ENCODE measurements at regions not wholly inside any gene's neighbourhood (a gene's known extent, or its start where the extent isn't known, plus 50 kb on each side); places are given as distances from the start of the nearest gene placed in this dataset.

GRCh38 chr3:182122779-182123178, 411.1 kb downstream of the SOX2 start:
- H3K4me1 Mint-ChIP-seq (ENCODE audit: unreplicated experiment): peaks cover 9% of the 10 kb centered on the region
- DNase-seq (ENCODE audit: extremely low spot score, unreplicated experiment): no peak
- no peaks in the 10 kb centered on the region for H3K9me3 Mint-ChIP-seq (ENCODE audit: unreplicated experiment)
- no peak overlapping the region for H3K4me3 Mint-ChIP-seq (ENCODE audit: unreplicated experiment)
- no peak overlapping the region for H3K27ac Mint-ChIP-seq (ENCODE audit: unreplicated experiment)
- TF ChIP-seq, protein P1, sequence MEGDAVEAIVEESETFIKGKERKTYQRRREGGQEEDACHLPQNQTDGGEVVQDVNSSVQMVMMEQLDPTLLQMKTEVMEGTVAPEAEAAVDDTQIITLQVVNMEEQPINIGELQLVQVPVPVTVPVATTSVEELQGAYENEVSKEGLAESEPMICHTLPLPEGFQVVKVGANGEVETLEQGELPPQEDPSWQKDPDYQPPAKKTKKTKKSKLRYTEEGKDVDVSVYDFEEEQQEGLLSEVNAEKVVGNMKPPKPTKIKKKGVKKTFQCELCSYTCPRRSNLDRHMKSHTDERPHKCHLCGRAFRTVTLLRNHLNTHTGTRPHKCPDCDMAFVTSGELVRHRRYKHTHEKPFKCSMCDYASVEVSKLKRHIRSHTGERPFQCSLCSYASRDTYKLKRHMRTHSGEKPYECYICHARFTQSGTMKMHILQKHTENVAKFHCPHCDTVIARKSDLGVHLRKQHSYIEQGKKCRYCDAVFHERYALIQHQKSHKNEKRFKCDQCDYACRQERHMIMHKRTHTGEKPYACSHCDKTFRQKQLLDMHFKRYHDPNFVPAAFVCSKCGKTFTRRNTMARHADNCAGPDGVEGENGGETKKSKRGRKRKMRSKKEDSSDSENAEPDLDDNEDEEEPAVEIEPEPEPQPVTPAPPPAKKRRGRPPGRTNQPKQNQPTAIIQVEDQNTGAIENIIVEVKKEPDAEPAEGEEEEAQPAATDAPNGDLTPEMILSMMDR (IDR thresholded peaks at IDR 0.05): no peak
- H3K27me3 Mint-ChIP-seq (ENCODE audit: unreplicated experiment): peaks cover 12% of the 10 kb centered on the region
- no peaks in the 10 kb centered on the region for H3K36me3 Mint-ChIP-seq (ENCODE audit: unreplicated experiment)

GRCh38 chr3:182124187-182124586, 412.5 kb downstream of the SOX2 start:
- Mint-ChIP-seq H3K4me3 (ENCODE audit: unreplicated experiment) (no peak overlapping the region), H3K27ac (ENCODE audit: unreplicated experiment) (no peak overlapping the region), H3K9me3 (ENCODE audit: unreplicated experiment) (no peaks in the 10 kb centered on the region), H3K36me3 (ENCODE audit: unreplicated experiment) (no peaks in the 10 kb centered on the region), H3K27me3 (ENCODE audit: unreplicated experiment) (peaks cover 18% of the 10 kb centered on the region), H3K4me1 (ENCODE audit: unreplicated experiment) (peaks cover 9% of the 10 kb centered on the region)
- TF ChIP-seq, protein P1 (IDR thresholded peaks at IDR 0.05): no peak
- DNase-seq (ENCODE audit: extremely low spot score, unreplicated experiment): no peak

- no peaks in the 10 kb centered on the region for H3K36me3 Mint-ChIP-seq (ENCODE audit: unreplicated experiment)
- no peak overlapping the region for H3K27ac Mint-ChIP-seq (ENCODE audit: unreplicated experiment)
- TF ChIP-seq, protein P1 (IDR thresholded peaks at IDR 0.05): no peak
- no peaks in the 10 kb centered on the region for H3K9me3 Mint-ChIP-seq (ENCODE audit: unreplicated experiment)
- DNase-seq (ENCODE audit: extremely low spot score, unreplicated experiment): no peak
- peaks cover 20% of the 10 kb centered on the region for H3K27me3 Mint-ChIP-seq (ENCODE audit: unreplicated experiment)
- H3K4me3 Mint-ChIP-seq (ENCODE audit: unreplicated experiment): no peak overlapping the region
- H3K4me1 Mint-ChIP-seq (ENCODE audit: unreplicated experiment): peaks cover 7% of the 10 kb centered on the region
Observed at GRCh38 chr3:182124716-182125115, 413.0 kb downstream of the SOX2 start.

DNA sequence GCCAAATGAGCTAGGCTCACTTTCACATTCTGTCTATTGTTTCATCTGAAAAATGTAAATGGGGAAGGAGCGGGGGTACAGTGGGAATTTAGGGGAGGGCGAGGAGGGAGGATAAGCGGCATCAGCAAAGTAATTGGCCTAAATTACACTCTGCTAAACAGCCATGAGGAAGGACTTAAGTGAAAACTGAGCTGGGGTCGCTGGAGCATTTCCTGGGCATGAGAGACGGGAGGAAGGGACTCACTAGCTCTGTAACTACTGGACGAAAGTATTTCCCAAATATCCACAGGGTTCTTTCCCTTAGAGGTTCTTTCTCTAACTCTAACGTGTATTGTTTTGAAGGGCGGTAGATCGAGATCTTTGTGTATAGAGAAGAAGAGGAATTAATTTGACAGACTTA, 418.0 kb downstream of the SOX2 start:
- no peak for DNase-seq (ENCODE audit: extremely low spot score, unreplicated experiment)
- Mint-ChIP-seq H3K27me3 (ENCODE audit: unreplicated experiment) (peaks cover 46% of the 10 kb centered on the region), H3K27ac (ENCODE audit: unreplicated experiment) (no peak overlapping the region), H3K36me3 (ENCODE audit: unreplicated experiment) (no peaks in the 10 kb centered on the region), H3K4me1 (ENCODE audit: unreplicated experiment) (no peaks in the 10 kb centered on the region), H3K9me3 (ENCODE audit: unreplicated experiment) (no peaks in the 10 kb centered on the region), H3K4me3 (ENCODE audit: unreplicated experiment) (no peak overlapping the region)
- TF ChIP-seq, protein P1 (IDR thresholded peaks at IDR 0.05): no peak

GRCh38 chr3:182133752-182134151, 422.0 kb downstream of the SOX2 start:
- no peak for DNase-seq (ENCODE audit: extremely low spot score, unreplicated experiment)
- Mint-ChIP-seq H3K4me1 (ENCODE audit: unreplicated experiment) (no peaks in the 10 kb centered on the region), H3K36me3 (ENCODE audit: unreplicated experiment) (no peaks in the 10 kb centered on the region), H3K4me3 (ENCODE audit: unreplicated experiment) (no peak overlapping the region), H3K27me3 (ENCODE audit: unreplicated experiment) (peaks cover 43% of the 10 kb centered on the region), H3K27ac (ENCODE audit: unreplicated experiment) (no peak overlapping the region), H3K9me3 (ENCODE audit: unreplicated experiment) (no peaks in the 10 kb centered on the region)
- TF ChIP-seq, protein P1 (IDR thresholded peaks at IDR 0.05): no peak

Measured in osteocyte (in vitro differentiated cells).